ENCODE measurements at regions not wholly inside any gene's neighbourhood (a gene's known extent, or its start where the extent isn't known, plus 50 kb on each side); places are given as distances from the start of the nearest gene placed in this dataset.

GRCh38 chr10:61166065-61166464, 222.1 kb upstream of the RHOBTB1 start:
- DNase-seq (ENCODE audit: low read depth) (no peak), FAIRE-seq (no peak)
- no peak for TF ChIP-seq CTCF (IDR thresholded peaks at IDR 0.05; ENCODE audit: insufficient read depth, low read length, severe bottlenecking)
- H3K27me3 ChIP-seq (ENCODE audit: control insufficient read depth, insufficient read depth, low read length) = no peaks in the 10 kb centered on the region
- H3K4me3 ChIP-seq (ENCODE audit: low read depth, low read length) = no peak overlapping the region
- no peaks in the 10 kb centered on the region for H3K36me3 ChIP-seq (ENCODE audit: control insufficient read depth, insufficient read depth, low read length)

- peak; percentile 75 for DNase-seq (ENCODE audit: low read depth)
- no peaks in the 10 kb centered on the region for H3K36me3 ChIP-seq (ENCODE audit: control insufficient read depth, insufficient read depth, low read length)
- no peak for TF ChIP-seq CTCF (IDR thresholded peaks at IDR 0.05; ENCODE audit: insufficient read depth, low read length, severe bottlenecking)
- no peaks in the 10 kb centered on the region for H3K27me3 ChIP-seq (ENCODE audit: control insufficient read depth, insufficient read depth, low read length)
- FAIRE-seq = no peak
- no peak overlapping the region for H3K4me3 ChIP-seq (ENCODE audit: low read depth, low read length)
Observed at GRCh38 chr10:61164458-61165160, 220.6 kb upstream of the RHOBTB1 start.

- no peaks in the 10 kb centered on the region for H3K36me3 ChIP-seq (ENCODE audit: control insufficient read depth, insufficient read depth, low read length)
- H3K4me3 ChIP-seq (ENCODE audit: low read depth, low read length) = no peak overlapping the region
- DNase-seq (ENCODE audit: low read depth) (peak; percentile 38), FAIRE-seq (no peak)
- H3K27me3 ChIP-seq (ENCODE audit: control insufficient read depth, insufficient read depth, low read length) = no peaks in the 10 kb centered on the region
- TF ChIP-seq CTCF (IDR thresholded peaks at IDR 0.05; ENCODE audit: insufficient read depth, low read length, severe bottlenecking) = no peak
Observed at GRCh38 chr10:61163403-61163802, 219.4 kb upstream of the RHOBTB1 start.

GRCh38 chr10:61160253-61160652, 216.3 kb upstream of the RHOBTB1 start:
- TF ChIP-seq CTCF (IDR thresholded peaks at IDR 0.05; ENCODE audit: insufficient read depth, low read length, severe bottlenecking) = no peak
- no peak for FAIRE-seq
- H3K4me3 ChIP-seq (ENCODE audit: low read depth, low read length) = no peak overlapping the region

GRCh38 chr10:61159253-61159652, 215.3 kb upstream of the RHOBTB1 start:
- TF ChIP-seq CTCF (IDR thresholded peaks at IDR 0.05; ENCODE audit: insufficient read depth, low read length, severe bottlenecking) = no peak
- H3K36me3 ChIP-seq (ENCODE audit: control insufficient read depth, insufficient read depth, low read length) = no peaks in the 10 kb centered on the region
- no peak for FAIRE-seq
- no peak overlapping the region for H3K4me3 ChIP-seq (ENCODE audit: low read depth, low read length)
- no peaks in the 10 kb centered on the region for H3K27me3 ChIP-seq (ENCODE audit: control insufficient read depth, insufficient read depth, low read length)
- peak; percentile 44 for DNase-seq (ENCODE audit: low read depth)

More at GRCh38 chr10:61160253-61160652, 216.3 kb upstream of the RHOBTB1 start:
- DNase-seq (ENCODE audit: low read depth) = no peak
- Histone ChIP-seq H3K27me3 (ENCODE audit: control insufficient read depth, insufficient read depth, low read length) (no peaks in the 10 kb centered on the region), H3K36me3 (ENCODE audit: control insufficient read depth, insufficient read depth, low read length) (no peaks in the 10 kb centered on the region)

- no peak for TF ChIP-seq CTCF (IDR thresholded peaks at IDR 0.05; ENCODE audit: insufficient read depth, low read length, severe bottlenecking)
- no peaks in the 10 kb centered on the region for H3K27me3 ChIP-seq (ENCODE audit: control insufficient read depth, insufficient read depth, low read length)
- H3K4me3 ChIP-seq (ENCODE audit: low read depth, low read length) = no peak overlapping the region
- no peak for FAIRE-seq
- no peak for DNase-seq (ENCODE audit: low read depth)
- no peaks in the 10 kb centered on the region for H3K36me3 ChIP-seq (ENCODE audit: control insufficient read depth, insufficient read depth, low read length)
Observed at GRCh38 chr10:61157182-61157581, 213.2 kb upstream of the RHOBTB1 start.

All from bronchial epithelial cell (primary cell).